ENCODE measurements at regions not wholly inside any gene's neighbourhood (a gene's known extent, or its start where the extent isn't known, plus 50 kb on each side); places are given as distances from the start of the nearest gene placed in this dataset.

DNA sequence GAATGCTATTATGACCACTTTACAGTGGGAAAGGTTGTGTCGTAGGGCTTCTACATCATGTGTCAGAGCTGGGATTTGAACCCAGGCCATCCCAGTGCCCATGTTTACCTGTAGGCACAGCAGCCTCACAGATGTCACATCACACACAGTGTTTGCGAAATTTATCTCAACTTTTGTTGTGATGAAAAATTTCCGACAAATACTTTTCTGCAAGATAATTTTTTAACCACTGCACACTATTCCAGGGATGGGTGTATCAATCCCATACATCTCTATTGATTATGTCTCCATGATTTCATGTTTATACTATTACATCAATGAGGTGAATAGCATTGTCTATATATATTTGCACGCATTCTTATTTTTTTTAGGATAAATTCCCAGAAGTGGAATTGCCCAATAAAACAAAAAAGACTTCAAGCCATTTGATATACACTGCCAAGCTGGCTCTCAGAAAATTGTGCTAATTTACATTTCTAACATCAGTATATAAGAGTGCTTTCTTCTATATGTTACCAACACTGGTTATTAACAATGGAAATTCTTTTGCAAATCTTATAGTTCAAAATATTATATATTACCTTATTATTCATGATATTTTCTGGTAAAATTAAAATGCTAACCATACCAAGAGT, 189.1 kb upstream of the ZNF217 start:
- TF ChIP-seq, protein P1, sequence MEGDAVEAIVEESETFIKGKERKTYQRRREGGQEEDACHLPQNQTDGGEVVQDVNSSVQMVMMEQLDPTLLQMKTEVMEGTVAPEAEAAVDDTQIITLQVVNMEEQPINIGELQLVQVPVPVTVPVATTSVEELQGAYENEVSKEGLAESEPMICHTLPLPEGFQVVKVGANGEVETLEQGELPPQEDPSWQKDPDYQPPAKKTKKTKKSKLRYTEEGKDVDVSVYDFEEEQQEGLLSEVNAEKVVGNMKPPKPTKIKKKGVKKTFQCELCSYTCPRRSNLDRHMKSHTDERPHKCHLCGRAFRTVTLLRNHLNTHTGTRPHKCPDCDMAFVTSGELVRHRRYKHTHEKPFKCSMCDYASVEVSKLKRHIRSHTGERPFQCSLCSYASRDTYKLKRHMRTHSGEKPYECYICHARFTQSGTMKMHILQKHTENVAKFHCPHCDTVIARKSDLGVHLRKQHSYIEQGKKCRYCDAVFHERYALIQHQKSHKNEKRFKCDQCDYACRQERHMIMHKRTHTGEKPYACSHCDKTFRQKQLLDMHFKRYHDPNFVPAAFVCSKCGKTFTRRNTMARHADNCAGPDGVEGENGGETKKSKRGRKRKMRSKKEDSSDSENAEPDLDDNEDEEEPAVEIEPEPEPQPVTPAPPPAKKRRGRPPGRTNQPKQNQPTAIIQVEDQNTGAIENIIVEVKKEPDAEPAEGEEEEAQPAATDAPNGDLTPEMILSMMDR (IDR thresholded peaks at IDR 0.05; ENCODE audit: insufficient read depth, low read length, poor library complexity, severe bottlenecking): no peak
- TF ChIP-seq EZH2phosphoT487 (conservative IDR thresholded peaks at IDR 0.05; ENCODE audit: low read length): no peak
- Histone ChIP-seq H3F3A (ENCODE audit: insufficient read depth) (no peaks in the 10 kb centered on the region), H3K27ac (ENCODE audit: low read depth, low read length) (no peak overlapping the region), H3K27me3 (ENCODE audit: low read length) (no peaks in the 10 kb centered on the region), H3K4me2 (ENCODE audit: low read depth, low read length, poor library complexity, severe bottlenecking) (no peak overlapping the region), H2AFZ (ENCODE audit: low read depth, low read length, severe bottlenecking) (no peak overlapping the region), H3K36me3 (ENCODE audit: low read length) (no peaks in the 10 kb centered on the region), H3K9ac (ENCODE audit: low read length) (no peak overlapping the region), H3K4me3 (ENCODE audit: insufficient read depth, low read length, poor library complexity, severe bottlenecking) (no peak overlapping the region), H3K9me2 (replicated peaks; ENCODE audit: insufficient read depth, low read length) (no peaks in the 10 kb centered on the region), H3K9me3 (ENCODE audit: insufficient read depth, low read length) (no peaks in the 10 kb centered on the region), H3K79me2 (ENCODE audit: insufficient read depth, low read length) (no peaks in the 10 kb centered on the region), H4K20me1 (ENCODE audit: low read depth, low read length) (no peaks in the 10 kb centered on the region)

DNA sequence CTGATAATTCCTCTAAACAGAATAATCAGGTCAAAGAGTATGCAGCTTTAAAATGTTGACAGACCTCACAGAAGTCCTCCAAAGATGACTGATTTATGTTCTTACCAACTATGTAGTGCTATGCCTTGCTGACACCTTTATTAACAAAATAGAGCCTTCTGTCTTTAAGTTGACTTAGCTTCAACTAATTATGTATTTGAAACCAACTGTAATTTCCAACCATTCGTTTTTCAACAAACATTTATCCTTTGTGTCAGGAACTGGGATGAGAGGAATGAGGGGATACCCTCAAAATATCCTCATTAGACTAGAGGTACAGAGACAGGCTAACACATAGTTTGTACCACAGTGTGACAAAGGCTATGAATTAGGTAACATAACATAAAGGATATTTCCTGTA, 186.2 kb upstream of the ZNF217 start:
- no peaks in the 10 kb centered on the region for H4K20me1 ChIP-seq (ENCODE audit: low read depth, low read length)
- no peaks in the 10 kb centered on the region for H3K79me2 ChIP-seq (ENCODE audit: insufficient read depth, low read length)
- H3K9me3 ChIP-seq (ENCODE audit: insufficient read depth, low read length): no peaks in the 10 kb centered on the region
- no peak overlapping the region for H2AFZ ChIP-seq (ENCODE audit: low read depth, low read length, severe bottlenecking)
- H3K4me2 ChIP-seq (ENCODE audit: low read depth, low read length, poor library complexity, severe bottlenecking): no peak overlapping the region
- H3K27ac ChIP-seq (ENCODE audit: low read depth, low read length): no peak overlapping the region
- no peak overlapping the region for H3K9ac ChIP-seq (ENCODE audit: low read length)
- H3K9me2 ChIP-seq (replicated peaks; ENCODE audit: insufficient read depth, low read length): no peaks in the 10 kb centered on the region
- no peaks in the 10 kb centered on the region for H3F3A ChIP-seq (ENCODE audit: insufficient read depth)
- TF ChIP-seq, protein P1 (IDR thresholded peaks at IDR 0.05; ENCODE audit: insufficient read depth, low read length, poor library complexity, severe bottlenecking): no peak
- no peak for TF ChIP-seq EZH2phosphoT487 (conservative IDR thresholded peaks at IDR 0.05; ENCODE audit: low read length)
- no peaks in the 10 kb centered on the region for H3K36me3 ChIP-seq (ENCODE audit: low read length)
- H3K27me3 ChIP-seq (ENCODE audit: low read length): no peaks in the 10 kb centered on the region
- H3K4me3 ChIP-seq (ENCODE audit: insufficient read depth, low read length, poor library complexity, severe bottlenecking): no peak overlapping the region

DNA sequence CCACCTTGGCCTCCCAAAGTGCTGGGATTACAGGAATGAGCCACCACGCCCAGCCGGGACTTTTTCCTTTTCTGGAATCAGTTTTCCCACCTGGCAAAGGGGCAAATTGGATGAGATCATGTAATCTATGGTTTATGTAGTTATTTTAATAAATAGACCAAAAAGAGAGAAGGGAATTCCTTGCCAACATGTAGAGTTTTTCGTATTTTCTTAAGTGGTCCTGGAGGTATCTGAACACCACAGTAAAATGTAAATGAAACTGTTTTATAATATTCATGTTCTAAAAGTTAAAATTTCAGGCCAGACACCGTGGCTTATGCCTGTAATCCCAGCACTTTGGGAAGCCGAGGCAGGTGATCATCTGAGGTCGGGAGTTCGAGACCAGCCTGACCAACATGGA, 185.1 kb upstream of the ZNF217 start:
- Histone ChIP-seq H3K79me2 (ENCODE audit: insufficient read depth, low read length) (no peaks in the 10 kb centered on the region), H3K4me3 (ENCODE audit: insufficient read depth, low read length, poor library complexity, severe bottlenecking) (no peak overlapping the region), H3K9me2 (replicated peaks; ENCODE audit: insufficient read depth, low read length) (no peaks in the 10 kb centered on the region), H3F3A (ENCODE audit: insufficient read depth) (no peaks in the 10 kb centered on the region), H3K9ac (ENCODE audit: low read length) (no peak overlapping the region), H3K9me3 (ENCODE audit: insufficient read depth, low read length) (no peaks in the 10 kb centered on the region), H3K27me3 (ENCODE audit: low read length) (no peaks in the 10 kb centered on the region), H3K36me3 (ENCODE audit: low read length) (no peaks in the 10 kb centered on the region), H2AFZ (ENCODE audit: low read depth, low read length, severe bottlenecking) (no peak overlapping the region), H3K27ac (ENCODE audit: low read depth, low read length) (no peak overlapping the region), H4K20me1 (ENCODE audit: low read depth, low read length) (no peaks in the 10 kb centered on the region), H3K4me2 (ENCODE audit: low read depth, low read length, poor library complexity, severe bottlenecking) (no peak overlapping the region)
- no peak for TF ChIP-seq EZH2phosphoT487 (conservative IDR thresholded peaks at IDR 0.05; ENCODE audit: low read length)
- TF ChIP-seq, protein P1 (IDR thresholded peaks at IDR 0.05; ENCODE audit: insufficient read depth, low read length, poor library complexity, severe bottlenecking): no peak

Data from SU-DHL-6 (cell line).